WTC11 (cell line): ENCODE measurements at regions not wholly inside any gene's neighbourhood (a gene's known extent, or its start where the extent isn't known, plus 50 kb on each side); places are given as distances from the start of the nearest gene placed in this dataset.

Experiments
- ATAC-seq: fragments of 200-7000 bp; cut with Tn5 transposase; 2 replicates; pipeline ENCODE4 v1.10.0; 2021; ENCODE audit warnings: mild to moderate bottlenecking, moderate library complexity
- CTCF ChIA-PET: fragments of 300-600 bp; sonication (Branson Sonifier 250); formaldehyde crosslinking; loops from one replicate; lab custom pipeline; 2021; ENCODE audit warnings: antibody characterized with exemption; lab: Charles Lee
- POLR2A ChIA-PET: fragments of 350-600 bp; sonication (Branson Sonifier 250); formaldehyde crosslinking; loops from one replicate; lab custom pipeline; 2021; ENCODE audit warnings: antibody characterized with exemption; lab: Charles Lee
- DNase-seq: peaks from one replicate; pipeline ENCODE4 v3.0.0; 2021; ENCODE audit warnings: low spot score
- H3K27ac Mint-ChIP-seq: 2 replicates; pipeline ENCODE4 v1.8.0; 2021; ENCODE audit warnings: mixed read lengths
- H3K27me3 Mint-ChIP-seq: 2 replicates; pipeline ENCODE4 v1.8.0; 2021; ENCODE audit warnings: low read depth, mild to moderate bottlenecking, moderate library complexity, mixed read lengths
- H3K36me3 Mint-ChIP-seq: 2 replicates; pipeline ENCODE4 v1.8.0; 2021; ENCODE audit warnings: mixed read lengths
- H3K4me1 Mint-ChIP-seq: 2 replicates; pipeline ENCODE4 v1.8.0; 2022; ENCODE audit warnings: mixed read lengths
- H3K4me3 Mint-ChIP-seq: 2 replicates; pipeline ENCODE4 v1.8.0; 2021; ENCODE audit warnings: mild to moderate bottlenecking, moderate library complexity, mixed read lengths
- H3K9me3 Mint-ChIP-seq: 2 replicates; pipeline ENCODE4 v1.8.0; 2021; ENCODE audit warnings: mixed read lengths
- CREM ChIP-seq: sonication (generic); formaldehyde crosslinking; IDR thresholded peaks from 2 replicates; pipeline ENCODE4 v1.8.1; 2022; ENCODE audit warnings: mild to moderate bottlenecking, missing genetic modification reagents, moderate library complexity
- HMGA2 ChIP-seq: fragments of 250-450 bp; sonication (Bioruptor Pico); IDR thresholded peaks from 2 replicates; pipeline ENCODE4 v1.4.0; 2021; ENCODE audit warnings: mild to moderate bottlenecking, moderate library complexity
- JAZF1 ChIP-seq: fragments of 250-450 bp; sonication (Bioruptor Pico); IDR thresholded peaks from 2 replicates; pipeline ENCODE4 v1.9.0; 2021; ENCODE audit warnings: moderate library complexity, mild to moderate bottlenecking, inconsistent platforms
- JUN ChIP-seq: sonication (generic); formaldehyde crosslinking; IDR thresholded peaks from 2 replicates; pipeline ENCODE4 v1.8.0; 2023; ENCODE audit warnings: mild to moderate bottlenecking, missing genetic modification reagents
- MXD4 ChIP-seq: fragments of 250-450 bp; sonication (Bioruptor Pico); IDR thresholded peaks from 2 replicates; pipeline ENCODE4 v1.8.0; 2021; ENCODE audit warnings: mild to moderate bottlenecking, moderate library complexity, borderline replicate concordance
- NFYB ChIP-seq: sonication (generic); formaldehyde crosslinking; conservative IDR thresholded peaks from 2 replicates; pipeline ENCODE4 v1.8.0; 2022; ENCODE audit warnings: low read depth, missing genetic modification reagents
- RORB ChIP-seq: fragments of 250-450 bp; sonication (Bioruptor Pico); IDR thresholded peaks from 2 replicates; pipeline ENCODE4 v1.9.0; 2021; ENCODE audit warnings: mild to moderate bottlenecking
- TCF7 ChIP-seq: sonication (generic); formaldehyde crosslinking; IDR thresholded peaks from 2 replicates; pipeline ENCODE4 v1.8.0; 2022; ENCODE audit warnings: mild to moderate bottlenecking, low read depth, missing genetic modification reagents, moderate library complexity
- TEAD4 ChIP-seq: sonication (generic); formaldehyde crosslinking; IDR thresholded peaks from 2 replicates; pipeline ENCODE4 v1.8.0; 2022; ENCODE audit warnings: mild to moderate bottlenecking, missing genetic modification reagents
- ZNF317 ChIP-seq: sonication (generic); formaldehyde crosslinking; IDR thresholded peaks from 2 replicates; pipeline ENCODE4 v1.8.1; 2023; ENCODE audit warnings: low read depth, mild to moderate bottlenecking, moderate library complexity, missing genetic modification reagents, borderline replicate concordance
- TF ChIP-seq, protein P1 (sequence below): sonication (generic); formaldehyde crosslinking; IDR thresholded peaks from 2 replicates; pipeline ENCODE4 v1.8.0; 2023; ENCODE audit warnings: mild to moderate bottlenecking, missing genetic modification reagents
- TF ChIP-seq, protein P2 (sequence below): sonication (generic); formaldehyde crosslinking; IDR thresholded peaks from 2 replicates; pipeline ENCODE4 v1.8.1; 2022; ENCODE audit warnings: mild to moderate bottlenecking, missing genetic modification reagents, moderate library complexity, borderline replicate concordance
- TF ChIP-seq, protein P3 (sequence below): fragments of 250-450 bp; sonication (Bioruptor Pico); IDR thresholded peaks from 2 replicates; pipeline ENCODE4 v1.9.0; 2021; ENCODE audit warnings: mild to moderate bottlenecking
- TF ChIP-seq, protein P4 (sequence below): fragments of 250-450 bp; sonication (Bioruptor Pico); IDR thresholded peaks from 2 replicates; pipeline ENCODE4 v1.9.0; 2021; ENCODE audit warnings: moderate library complexity, mild to moderate bottlenecking, inconsistent platforms, borderline replicate concordance
- TF ChIP-seq, protein P5 (sequence below): sonication (generic); formaldehyde crosslinking; IDR thresholded peaks from 2 replicates; pipeline ENCODE4 v1.8.1; 2023; ENCODE audit warnings: mild to moderate bottlenecking, missing genetic modification reagents
- TF ChIP-seq, protein P6 (sequence below): fragments of 250-450 bp; sonication (Bioruptor Pico); IDR thresholded peaks from 2 replicates; pipeline ENCODE4 v2.1.2; 2022; ENCODE audit warnings: mild to moderate bottlenecking, moderate library complexity
- TF ChIP-seq, protein P7 (sequence below): sonication (generic); formaldehyde crosslinking; IDR thresholded peaks from 2 replicates; pipeline ENCODE4 v1.8.0; 2023; ENCODE audit warnings: missing genetic modification reagents, mild to moderate bottlenecking, borderline replicate concordance

DNA sequence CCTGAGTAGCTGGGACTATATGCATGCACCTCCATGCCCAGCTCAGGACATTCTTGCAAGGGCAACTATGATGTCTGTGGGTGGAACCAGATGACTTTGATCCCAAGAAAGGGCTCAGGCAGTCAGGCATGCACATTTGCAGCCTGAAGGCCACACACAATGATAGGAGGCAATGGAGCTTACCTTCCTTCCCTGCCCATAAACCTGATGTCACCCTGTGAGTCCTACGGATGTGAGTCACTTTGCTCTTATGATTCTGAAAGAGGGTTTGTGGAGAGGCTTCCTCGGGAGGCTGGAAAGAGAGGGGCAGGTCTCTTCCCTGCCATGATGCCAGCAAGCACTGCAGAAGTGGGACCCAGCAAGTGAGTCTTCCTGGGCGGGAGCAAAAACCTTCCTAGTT, 202.4 kb downstream of the LY86 start (continued):
- TF ChIP-seq, protein P1, sequence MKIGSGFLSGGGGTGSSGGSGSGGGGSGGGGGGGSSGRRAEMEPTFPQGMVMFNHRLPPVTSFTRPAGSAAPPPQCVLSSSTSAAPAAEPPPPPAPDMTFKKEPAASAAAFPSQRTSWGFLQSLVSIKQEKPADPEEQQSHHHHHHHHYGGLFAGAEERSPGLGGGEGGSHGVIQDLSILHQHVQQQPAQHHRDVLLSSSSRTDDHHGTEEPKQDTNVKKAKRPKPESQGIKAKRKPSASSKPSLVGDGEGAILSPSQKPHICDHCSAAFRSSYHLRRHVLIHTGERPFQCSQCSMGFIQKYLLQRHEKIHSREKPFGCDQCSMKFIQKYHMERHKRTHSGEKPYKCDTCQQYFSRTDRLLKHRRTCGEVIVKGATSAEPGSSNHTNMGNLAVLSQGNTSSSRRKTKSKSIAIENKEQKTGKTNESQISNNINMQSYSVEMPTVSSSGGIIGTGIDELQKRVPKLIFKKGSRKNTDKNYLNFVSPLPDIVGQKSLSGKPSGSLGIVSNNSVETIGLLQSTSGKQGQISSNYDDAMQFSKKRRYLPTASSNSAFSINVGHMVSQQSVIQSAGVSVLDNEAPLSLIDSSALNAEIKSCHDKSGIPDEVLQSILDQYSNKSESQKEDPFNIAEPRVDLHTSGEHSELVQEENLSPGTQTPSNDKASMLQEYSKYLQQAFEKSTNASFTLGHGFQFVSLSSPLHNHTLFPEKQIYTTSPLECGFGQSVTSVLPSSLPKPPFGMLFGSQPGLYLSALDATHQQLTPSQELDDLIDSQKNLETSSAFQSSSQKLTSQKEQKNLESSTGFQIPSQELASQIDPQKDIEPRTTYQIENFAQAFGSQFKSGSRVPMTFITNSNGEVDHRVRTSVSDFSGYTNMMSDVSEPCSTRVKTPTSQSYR (CRISPR knock-in tag): no peak
- no peak for TF ChIP-seq MXD4 (CRISPR knock-in tag)
- TF ChIP-seq CREM (CRISPR knock-in tag): no peak
- TF ChIP-seq ZNF317: no peak
- TF ChIP-seq, protein P2, sequence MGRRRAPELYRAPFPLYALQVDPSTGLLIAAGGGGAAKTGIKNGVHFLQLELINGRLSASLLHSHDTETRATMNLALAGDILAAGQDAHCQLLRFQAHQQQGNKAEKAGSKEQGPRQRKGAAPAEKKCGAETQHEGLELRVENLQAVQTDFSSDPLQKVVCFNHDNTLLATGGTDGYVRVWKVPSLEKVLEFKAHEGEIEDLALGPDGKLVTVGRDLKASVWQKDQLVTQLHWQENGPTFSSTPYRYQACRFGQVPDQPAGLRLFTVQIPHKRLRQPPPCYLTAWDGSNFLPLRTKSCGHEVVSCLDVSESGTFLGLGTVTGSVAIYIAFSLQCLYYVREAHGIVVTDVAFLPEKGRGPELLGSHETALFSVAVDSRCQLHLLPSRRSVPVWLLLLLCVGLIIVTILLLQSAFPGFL (CRISPR knock-in tag): no peak
- TF ChIP-seq, protein P3, sequence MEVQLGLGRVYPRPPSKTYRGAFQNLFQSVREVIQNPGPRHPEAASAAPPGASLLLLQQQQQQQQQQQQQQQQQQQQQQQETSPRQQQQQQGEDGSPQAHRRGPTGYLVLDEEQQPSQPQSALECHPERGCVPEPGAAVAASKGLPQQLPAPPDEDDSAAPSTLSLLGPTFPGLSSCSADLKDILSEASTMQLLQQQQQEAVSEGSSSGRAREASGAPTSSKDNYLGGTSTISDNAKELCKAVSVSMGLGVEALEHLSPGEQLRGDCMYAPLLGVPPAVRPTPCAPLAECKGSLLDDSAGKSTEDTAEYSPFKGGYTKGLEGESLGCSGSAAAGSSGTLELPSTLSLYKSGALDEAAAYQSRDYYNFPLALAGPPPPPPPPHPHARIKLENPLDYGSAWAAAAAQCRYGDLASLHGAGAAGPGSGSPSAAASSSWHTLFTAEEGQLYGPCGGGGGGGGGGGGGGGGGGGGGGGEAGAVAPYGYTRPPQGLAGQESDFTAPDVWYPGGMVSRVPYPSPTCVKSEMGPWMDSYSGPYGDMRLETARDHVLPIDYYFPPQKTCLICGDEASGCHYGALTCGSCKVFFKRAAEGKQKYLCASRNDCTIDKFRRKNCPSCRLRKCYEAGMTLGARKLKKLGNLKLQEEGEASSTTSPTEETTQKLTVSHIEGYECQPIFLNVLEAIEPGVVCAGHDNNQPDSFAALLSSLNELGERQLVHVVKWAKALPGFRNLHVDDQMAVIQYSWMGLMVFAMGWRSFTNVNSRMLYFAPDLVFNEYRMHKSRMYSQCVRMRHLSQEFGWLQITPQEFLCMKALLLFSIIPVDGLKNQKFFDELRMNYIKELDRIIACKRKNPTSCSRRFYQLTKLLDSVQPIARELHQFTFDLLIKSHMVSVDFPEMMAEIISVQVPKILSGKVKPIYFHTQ (CRISPR knock-in tag): no peak
- no peak for TF ChIP-seq TCF7 (CRISPR knock-in tag)
- TF ChIP-seq, protein P4, sequence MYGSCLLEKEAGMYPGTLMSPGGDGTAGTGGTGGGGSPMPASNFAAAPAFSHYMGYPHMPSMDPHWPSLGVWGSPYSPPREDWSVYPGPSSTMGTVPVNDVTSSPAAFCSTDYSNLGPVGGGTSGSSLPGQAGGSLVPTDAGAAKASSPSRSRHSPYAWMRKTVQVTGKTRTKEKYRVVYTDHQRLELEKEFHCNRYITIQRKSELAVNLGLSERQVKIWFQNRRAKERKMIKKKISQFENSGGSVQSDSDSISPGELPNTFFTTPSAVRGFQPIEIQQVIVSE: no peak
- TF ChIP-seq TEAD4: no peak

DNA sequence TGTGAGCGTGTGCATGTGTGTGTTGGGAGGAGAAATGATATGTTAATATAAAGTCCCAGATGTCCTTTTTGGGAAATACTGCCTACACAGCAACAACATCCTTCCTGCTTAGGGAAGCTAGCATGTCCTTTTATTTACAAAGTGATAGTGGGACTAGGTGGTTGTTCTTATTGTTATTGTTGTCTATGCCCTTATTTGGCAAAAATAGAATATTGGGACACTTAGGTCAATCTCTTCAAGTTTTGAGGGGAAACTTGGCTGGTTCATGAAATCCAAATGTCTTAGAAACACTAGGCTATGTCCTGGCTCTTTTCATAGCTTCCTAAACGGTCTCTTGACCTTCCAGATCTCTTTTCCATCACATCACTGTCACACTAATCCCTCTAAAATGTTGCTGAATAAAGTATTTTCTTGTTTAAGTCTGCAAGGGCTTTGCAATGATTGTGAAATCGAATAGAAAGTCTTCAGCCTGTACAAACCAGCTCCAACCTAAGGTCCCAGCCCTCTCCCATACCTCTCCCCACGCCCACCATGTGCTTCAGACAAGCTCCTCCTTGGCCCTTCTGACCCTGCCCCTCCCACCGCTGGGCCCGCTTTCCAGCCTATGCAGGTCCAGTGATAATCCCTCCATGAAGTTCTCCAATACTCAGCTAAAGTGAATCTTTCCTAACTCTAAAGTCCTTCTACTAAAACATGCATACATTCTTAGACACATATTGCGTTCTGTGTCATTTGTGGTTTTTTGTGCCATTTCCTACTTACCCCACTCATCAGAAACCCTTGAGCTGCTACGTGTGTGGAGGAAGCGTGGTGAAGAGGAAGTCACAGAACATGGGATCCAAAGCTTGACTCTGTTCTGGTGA, 205.1 kb downstream of the LY86 start:
- no peak overlapping the region for H3K4me3 Mint-ChIP-seq
- DNase-seq (no peak), ATAC-seq (no peak)
- H3K9me3 Mint-ChIP-seq: no peaks in the 10 kb centered on the region
- CTCF ChIA-PET: interaction anchor here (1.4 to 1.9 kb wide), 2 partner anchors 35 to 97 kb away, joined by 5 read pairs; no protein-coding TSS in a partner anchor
- no peaks in the 10 kb centered on the region for H3K36me3 Mint-ChIP-seq
- no peak overlapping the region for H3K27ac Mint-ChIP-seq
- POLR2A ChIA-PET: no interaction called here
- peaks cover 10% of the 10 kb centered on the region for H3K4me1 Mint-ChIP-seq
- peaks cover 3% of the 10 kb centered on the region; the same call in 1 of the 2 replicates for H3K27me3 Mint-ChIP-seq
- TF ChIP-seq HMGA2: no peak
- TF ChIP-seq NFYB (CRISPR knock-in tag): no peak
- TF ChIP-seq, protein P5, sequence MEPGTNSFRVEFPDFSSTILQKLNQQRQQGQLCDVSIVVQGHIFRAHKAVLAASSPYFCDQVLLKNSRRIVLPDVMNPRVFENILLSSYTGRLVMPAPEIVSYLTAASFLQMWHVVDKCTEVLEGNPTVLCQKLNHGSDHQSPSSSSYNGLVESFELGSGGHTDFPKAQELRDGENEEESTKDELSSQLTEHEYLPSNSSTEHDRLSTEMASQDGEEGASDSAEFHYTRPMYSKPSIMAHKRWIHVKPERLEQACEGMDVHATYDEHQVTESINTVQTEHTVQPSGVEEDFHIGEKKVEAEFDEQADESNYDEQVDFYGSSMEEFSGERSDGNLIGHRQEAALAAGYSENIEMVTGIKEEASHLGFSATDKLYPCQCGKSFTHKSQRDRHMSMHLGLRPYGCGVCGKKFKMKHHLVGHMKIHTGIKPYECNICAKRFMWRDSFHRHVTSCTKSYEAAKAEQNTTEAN: no peak
- no peak for TF ChIP-seq JUN (CRISPR knock-in tag)
- TF ChIP-seq, protein P6, sequence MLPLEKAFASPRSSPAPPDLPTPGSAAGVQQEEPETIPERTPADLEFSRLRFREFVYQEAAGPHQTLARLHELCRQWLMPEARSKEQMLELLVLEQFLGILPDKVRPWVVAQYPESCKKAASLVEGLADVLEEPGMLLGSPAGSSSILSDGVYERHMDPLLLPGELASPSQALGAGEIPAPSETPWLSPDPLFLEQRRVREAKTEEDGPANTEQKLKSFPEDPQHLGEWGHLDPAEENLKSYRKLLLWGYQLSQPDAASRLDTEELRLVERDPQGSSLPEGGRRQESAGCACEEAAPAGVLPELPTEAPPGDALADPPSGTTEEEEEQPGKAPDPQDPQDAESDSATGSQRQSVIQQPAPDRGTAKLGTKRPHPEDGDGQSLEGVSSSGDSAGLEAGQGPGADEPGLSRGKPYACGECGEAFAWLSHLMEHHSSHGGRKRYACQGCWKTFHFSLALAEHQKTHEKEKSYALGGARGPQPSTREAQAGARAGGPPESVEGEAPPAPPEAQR: no peak
- no peak for TF ChIP-seq RORB
- TF ChIP-seq, protein P7, sequence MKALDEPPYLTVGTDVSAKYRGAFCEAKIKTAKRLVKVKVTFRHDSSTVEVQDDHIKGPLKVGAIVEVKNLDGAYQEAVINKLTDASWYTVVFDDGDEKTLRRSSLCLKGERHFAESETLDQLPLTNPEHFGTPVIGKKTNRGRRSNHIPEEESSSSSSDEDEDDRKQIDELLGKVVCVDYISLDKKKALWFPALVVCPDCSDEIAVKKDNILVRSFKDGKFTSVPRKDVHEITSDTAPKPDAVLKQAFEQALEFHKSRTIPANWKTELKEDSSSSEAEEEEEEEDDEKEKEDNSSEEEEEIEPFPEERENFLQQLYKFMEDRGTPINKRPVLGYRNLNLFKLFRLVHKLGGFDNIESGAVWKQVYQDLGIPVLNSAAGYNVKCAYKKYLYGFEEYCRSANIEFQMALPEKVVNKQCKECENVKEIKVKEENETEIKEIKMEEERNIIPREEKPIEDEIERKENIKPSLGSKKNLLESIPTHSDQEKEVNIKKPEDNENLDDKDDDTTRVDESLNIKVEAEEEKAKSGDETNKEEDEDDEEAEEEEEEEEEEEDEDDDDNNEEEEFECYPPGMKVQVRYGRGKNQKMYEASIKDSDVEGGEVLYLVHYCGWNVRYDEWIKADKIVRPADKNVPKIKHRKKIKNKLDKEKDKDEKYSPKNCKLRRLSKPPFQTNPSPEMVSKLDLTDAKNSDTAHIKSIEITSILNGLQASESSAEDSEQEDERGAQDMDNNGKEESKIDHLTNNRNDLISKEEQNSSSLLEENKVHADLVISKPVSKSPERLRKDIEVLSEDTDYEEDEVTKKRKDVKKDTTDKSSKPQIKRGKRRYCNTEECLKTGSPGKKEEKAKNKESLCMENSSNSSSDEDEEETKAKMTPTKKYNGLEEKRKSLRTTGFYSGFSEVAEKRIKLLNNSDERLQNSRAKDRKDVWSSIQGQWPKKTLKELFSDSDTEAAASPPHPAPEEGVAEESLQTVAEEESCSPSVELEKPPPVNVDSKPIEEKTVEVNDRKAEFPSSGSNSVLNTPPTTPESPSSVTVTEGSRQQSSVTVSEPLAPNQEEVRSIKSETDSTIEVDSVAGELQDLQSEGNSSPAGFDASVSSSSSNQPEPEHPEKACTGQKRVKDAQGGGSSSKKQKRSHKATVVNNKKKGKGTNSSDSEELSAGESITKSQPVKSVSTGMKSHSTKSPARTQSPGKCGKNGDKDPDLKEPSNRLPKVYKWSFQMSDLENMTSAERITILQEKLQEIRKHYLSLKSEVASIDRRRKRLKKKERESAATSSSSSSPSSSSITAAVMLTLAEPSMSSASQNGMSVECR (CRISPR knock-in tag): no peak
- TF ChIP-seq JAZF1 (CRISPR knock-in tag): no peak
- no peak for TF ChIP-seq TEAD4
- TF ChIP-seq, protein P4: no peak
